ENCODE measurements at regions not wholly inside any gene's neighbourhood (a gene's known extent, or its start where the extent isn't known, plus 50 kb on each side); places are given as distances from the start of the nearest gene placed in this dataset.

DNA sequence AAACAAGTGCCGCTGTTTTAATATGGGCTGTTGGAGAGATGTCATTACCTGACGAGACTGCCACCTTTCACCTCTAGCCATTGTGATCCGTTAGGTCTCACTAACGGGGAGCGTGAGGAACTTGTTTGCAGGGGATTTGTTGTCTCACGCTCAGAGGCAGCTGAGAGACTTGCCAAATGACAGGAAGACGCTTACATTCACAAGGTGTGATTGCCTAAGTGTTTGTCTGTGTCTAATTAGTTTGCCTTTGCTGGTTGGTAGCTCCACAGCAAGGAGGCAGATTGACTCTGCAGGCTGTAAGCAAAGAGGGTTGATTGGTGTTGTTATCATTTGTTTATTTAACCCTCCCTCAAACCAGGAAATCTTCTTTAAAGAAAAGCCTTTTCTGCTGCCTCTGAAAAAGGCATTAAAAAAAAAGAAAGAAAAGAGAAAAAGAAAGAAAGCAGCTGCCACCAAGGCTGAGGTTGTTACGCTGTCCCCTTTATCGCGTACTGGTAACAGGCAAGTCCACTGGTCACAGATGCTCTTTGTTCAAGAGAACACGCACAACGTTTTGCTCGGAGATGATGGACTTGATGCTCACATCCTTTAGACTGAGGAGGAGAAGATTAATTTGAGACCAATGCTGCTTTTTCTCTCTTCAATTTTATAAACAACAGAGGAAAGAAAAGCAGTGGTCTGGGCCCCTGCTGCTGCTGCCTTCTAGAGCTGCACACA is 203.9 kb downstream of the ZNF326 start:
- no peaks in the 10 kb centered on the region for H3K27me3 ChIP-seq (ENCODE audit: control insufficient read depth in 2 of 2, insufficient read depth in 2 of 2, low read length in 2 of 2)
- DNase-seq (ENCODE audit: low read depth, low spot score) (no peak), FAIRE-seq (no peak)
- POLR2A ChIA-PET, result no interaction called here
- H3K9me3 ChIP-seq (replicated peaks; ENCODE audit: control insufficient read depth, insufficient read depth, low read length), result no peaks in the 10 kb centered on the region
- intact Hi-C loops (cut with micrococcal nuclease) (no loop called here), dilution Hi-C loops (cut with MboI; ENCODE audit: extremely low pct_ligation_motif_present, low sequenced_read_pairs) (no loop called here)
- no peak overlapping the region for H3K4me3 ChIP-seq (replicated peaks in 1 of 3; ENCODE audit: insufficient read depth in 1 of 3, low read depth in 1 of 3, low read length in 3 of 3)
- BruUV-seq (replicated peaks), result no TSS peak
- no peaks in the 10 kb centered on the region for H3K4me1 ChIP-seq (ENCODE audit: control insufficient read depth, extremely low read depth, insufficient read depth, low read length)
- no peak for TF ChIP-seq MYC (IDR thresholded peaks at IDR 0.05; ENCODE audit: low read depth, low read length)
- TF ChIP-seq EZH2 (IDR thresholded peaks at IDR 0.05; ENCODE audit: borderline replicate concordance, low read depth, low read length, severe bottlenecking), result no peak
- H3K36me3 ChIP-seq (ENCODE audit: control insufficient read depth in 2 of 2, extremely low read depth in 1 of 2, insufficient read depth in 2 of 2, low read length in 2 of 2), result no peaks in the 10 kb centered on the region
- H2AFZ ChIP-seq (ENCODE audit: low read depth, low read length), result no peak overlapping the region
- no peaks in the 10 kb centered on the region for H3K9me1 ChIP-seq (replicated peaks; ENCODE audit: control insufficient read depth, extremely low read depth, insufficient read depth, low read length)
- no peaks in the 10 kb centered on the region for H4K20me1 ChIP-seq (replicated peaks; ENCODE audit: control insufficient read depth, extremely low read depth, insufficient read depth, low read length)
- CTCF ChIA-PET, result interaction anchor here (1.0 kb wide), 1 partner anchor 8 kb away, joined by 4 read pairs; no protein-coding TSS in a partner anchor
- H3K4me2 ChIP-seq (ENCODE audit: insufficient read depth, low read length), result no peak overlapping the region
- H3K9ac ChIP-seq (replicated peaks; ENCODE audit: extremely low read depth, insufficient read depth, low read length), result no peak overlapping the region
- H3K79me2 ChIP-seq (ENCODE audit: control insufficient read depth, insufficient read depth, low read length), result no peaks in the 10 kb centered on the region
- H3K27ac ChIP-seq (ENCODE audit: insufficient read depth, low read depth, low read length), result no peak overlapping the region

DNA sequence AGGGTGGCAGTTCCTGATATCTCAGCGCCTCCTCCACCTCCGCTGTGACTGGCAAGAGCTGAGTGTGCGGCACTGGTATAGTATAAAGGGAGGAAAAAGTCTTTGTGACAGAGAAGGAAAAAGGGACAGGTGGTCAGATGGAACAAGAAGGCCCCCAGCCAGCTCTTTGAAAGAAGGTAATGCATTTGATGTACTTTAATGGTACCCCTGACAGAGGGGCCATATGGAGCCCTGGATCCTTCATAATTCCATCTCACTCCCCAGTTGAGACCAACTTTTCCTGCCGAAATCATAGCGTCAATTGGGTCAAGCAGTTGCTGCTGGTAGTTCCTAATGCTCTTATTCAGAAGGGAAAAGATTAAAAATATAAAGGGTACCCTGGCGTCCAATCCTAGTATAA is 198.2 kb downstream of the ZNF326 start:
- H3K79me2 ChIP-seq (ENCODE audit: control insufficient read depth, insufficient read depth, low read length), result no peaks in the 10 kb centered on the region
- no peaks in the 10 kb centered on the region for H3K9me1 ChIP-seq (replicated peaks; ENCODE audit: control insufficient read depth, extremely low read depth, insufficient read depth, low read length)
- dilution Hi-C loops (cut with MboI; ENCODE audit: extremely low pct_ligation_motif_present, low sequenced_read_pairs), result no loop called here
- H3K36me3 ChIP-seq (ENCODE audit: control insufficient read depth in 2 of 2, extremely low read depth in 1 of 2, insufficient read depth in 2 of 2, low read length in 2 of 2), result no peaks in the 10 kb centered on the region
- peaks cover 0 to 2% of the 10 kb centered on the region in 2 experiments for H3K27me3 ChIP-seq (ENCODE audit: control insufficient read depth in 2 of 2, insufficient read depth in 2 of 2, low read length in 2 of 2)
- BruUV-seq (replicated peaks), result no TSS peak
- no peak for DNase-seq (ENCODE audit: low read depth, low spot score)
- CTCF ChIA-PET, result interaction anchor here (1.0 kb wide), 1 partner anchor 16 kb away, joined by 3 read pairs; no protein-coding TSS in a partner anchor
- H3K9me3 ChIP-seq (replicated peaks; ENCODE audit: control insufficient read depth, insufficient read depth, low read length), result no peaks in the 10 kb centered on the region
- H3K27ac ChIP-seq (ENCODE audit: insufficient read depth, low read depth, low read length), result no peak overlapping the region
- H3K4me2 ChIP-seq (ENCODE audit: insufficient read depth, low read length), result no peak overlapping the region
- no peak overlapping the region for H3K9ac ChIP-seq (replicated peaks; ENCODE audit: extremely low read depth, insufficient read depth, low read length)
- intact Hi-C loops (cut with micrococcal nuclease), result no loop called here
- H4K20me1 ChIP-seq (replicated peaks; ENCODE audit: control insufficient read depth, extremely low read depth, insufficient read depth, low read length), result no peaks in the 10 kb centered on the region
- POLR2A ChIA-PET, result no interaction called here
- no peak for TF ChIP-seq EZH2 (IDR thresholded peaks at IDR 0.05; ENCODE audit: borderline replicate concordance, low read depth, low read length, severe bottlenecking)
- TF ChIP-seq GATA2 (IDR thresholded peaks at IDR 0.05; ENCODE audit: insufficient read depth, insufficient read length, low read depth, low read length), result no peak
- TF ChIP-seq, protein P1, sequence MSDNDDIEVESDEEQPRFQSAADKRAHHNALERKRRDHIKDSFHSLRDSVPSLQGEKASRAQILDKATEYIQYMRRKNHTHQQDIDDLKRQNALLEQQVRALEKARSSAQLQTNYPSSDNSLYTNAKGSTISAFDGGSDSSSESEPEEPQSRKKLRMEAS (IDR thresholded peaks at IDR 0.05; ENCODE audit: insufficient read depth, insufficient read length), result no peak
- no peak for TF ChIP-seq POLR2A (IDR thresholded peaks at IDR 0.05; ENCODE audit: low read depth, low read length)
- no peak for TF ChIP-seq FOS (IDR thresholded peaks at IDR 0.05; ENCODE audit: borderline replicate concordance, insufficient read depth, low read length)
- TF ChIP-seq JUN (IDR thresholded peaks at IDR 0.05; ENCODE audit: borderline replicate concordance, insufficient read depth, insufficient read length, low read depth), result no peak
- TF ChIP-seq, protein P2, sequence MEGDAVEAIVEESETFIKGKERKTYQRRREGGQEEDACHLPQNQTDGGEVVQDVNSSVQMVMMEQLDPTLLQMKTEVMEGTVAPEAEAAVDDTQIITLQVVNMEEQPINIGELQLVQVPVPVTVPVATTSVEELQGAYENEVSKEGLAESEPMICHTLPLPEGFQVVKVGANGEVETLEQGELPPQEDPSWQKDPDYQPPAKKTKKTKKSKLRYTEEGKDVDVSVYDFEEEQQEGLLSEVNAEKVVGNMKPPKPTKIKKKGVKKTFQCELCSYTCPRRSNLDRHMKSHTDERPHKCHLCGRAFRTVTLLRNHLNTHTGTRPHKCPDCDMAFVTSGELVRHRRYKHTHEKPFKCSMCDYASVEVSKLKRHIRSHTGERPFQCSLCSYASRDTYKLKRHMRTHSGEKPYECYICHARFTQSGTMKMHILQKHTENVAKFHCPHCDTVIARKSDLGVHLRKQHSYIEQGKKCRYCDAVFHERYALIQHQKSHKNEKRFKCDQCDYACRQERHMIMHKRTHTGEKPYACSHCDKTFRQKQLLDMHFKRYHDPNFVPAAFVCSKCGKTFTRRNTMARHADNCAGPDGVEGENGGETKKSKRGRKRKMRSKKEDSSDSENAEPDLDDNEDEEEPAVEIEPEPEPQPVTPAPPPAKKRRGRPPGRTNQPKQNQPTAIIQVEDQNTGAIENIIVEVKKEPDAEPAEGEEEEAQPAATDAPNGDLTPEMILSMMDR (IDR thresholded peaks at IDR 0.05; ENCODE audit: extremely low read depth in 1 of 2, insufficient read depth in 1 of 2, low read depth in 1 of 2, low read length in 2 of 2), result no peak
- no peak overlapping the region for H3K4me3 ChIP-seq (replicated peaks in 1 of 3; ENCODE audit: insufficient read depth in 1 of 3, low read depth in 1 of 3, low read length in 3 of 3)
- FAIRE-seq, result no peak
- H2AFZ ChIP-seq (ENCODE audit: low read depth, low read length), result no peak overlapping the region
- no peaks in the 10 kb centered on the region for H3K4me1 ChIP-seq (ENCODE audit: control insufficient read depth, extremely low read depth, insufficient read depth, low read length)

All from endothelial cell of umbilical vein (primary cell).